Endothelial cell of umbilical vein (primary cell): ENCODE measurements at regions not wholly inside any gene's neighbourhood (a gene's known extent, or its start where the extent isn't known, plus 50 kb on each side); places are given as distances from the start of the nearest gene placed in this dataset.
"Not testable (repeated sequence)": the region's sequence is repeated elsewhere in the genome, so short reads cannot be mapped to it uniquely, and the experiment has no call there.

ENCODE experiments used
- CTCF ChIP-seq, 2 donors: IDR thresholded peaks; 1 replicate in 1 of 2; 2 replicates in 1 of 2; pipeline ENCODE4 v1.5.1; 2011; ENCODE audit warnings: low read length in 2 of 2, mild to moderate bottlenecking in 2 of 2, moderate library complexity in 2 of 2, control low read depth in 1 of 2, inconsistent platforms in 1 of 2, low read depth in 1 of 2; ENCODE audit not compliant: insufficient read depth in 1 of 2; ENCODE audit errors: extremely low read depth in 1 of 2
- EZH2 ChIP-seq: IDR thresholded peaks from 2 replicates; pipeline ENCODE4 v1.6.1; 2012; ENCODE audit warnings: borderline replicate concordance, low read depth, mild to moderate bottlenecking, moderate library complexity, low read length, inconsistent platforms; ENCODE audit not compliant: severe bottlenecking
- GATA2 ChIP-seq: IDR thresholded peaks from 2 replicates; pipeline ENCODE4 v1.7.0; 2011; ENCODE audit warnings: low read depth, mild to moderate bottlenecking, moderate library complexity, mixed read lengths, low read length; ENCODE audit not compliant: insufficient read length, insufficient read depth
- MAX ChIP-seq: IDR thresholded peaks from 2 replicates; pipeline ENCODE4 v1.6.1; 2011; ENCODE audit not compliant: insufficient read depth, insufficient read length
- POLR2A ChIP-seq: IDR thresholded peaks from 2 replicates; pipeline ENCODE4 v1.6.1; 2012; ENCODE audit warnings: low read depth, mild to moderate bottlenecking, control low read depth, low read length
- POLR2AphosphoS5 ChIP-seq: IDR thresholded peaks from 2 replicates; pipeline ENCODE4 v1.6.1; 2012; ENCODE audit warnings: low read depth, mild to moderate bottlenecking, control low read depth, low read length, moderate library complexity; ENCODE audit not compliant: insufficient read depth

- TF ChIP-seq CTCF (IDR thresholded peaks at IDR 0.05; ENCODE audit: extremely low read depth in 1 of 2, insufficient read depth in 1 of 2, low read depth in 1 of 2, low read length in 2 of 2); EZH2; POLR2A; POLR2AphosphoS5; MAX; GATA2: not testable (repeated sequence)
Measured at GRCh38 chr4:14169940-14170339, 542.4 kb upstream of the BOD1L1 start.
